HepG2 (cell line): ENCODE measurements at regions not wholly inside any gene's neighbourhood (a gene's known extent, or its start where the extent isn't known, plus 50 kb on each side); places are given as distances from the start of the nearest gene placed in this dataset.

Source experiments
- ATAC-seq: fragments of 200-7000 bp; cut with Tn5 transposase; 3 replicates; pipeline ENCODE4 v1.9.1; 2020; ENCODE audit warnings: mild to moderate bottlenecking, moderate library complexity
- BruUV-seq: library from RNA; stranded (reverse); fragments of 400-500 nt; replicated peaks from 2 replicates; lab custom pipeline; 2021; lab: Mats Ljungman, UMichigan
- CTCF ChIA-PET: fragments of 300-600 bp; formaldehyde crosslinking; extraction: SDS; loops from one replicate; lab custom pipeline; 2021; ENCODE audit warnings: low total read pairs, inconsistent platforms, low intra/inter-chr PET ratio; lab: Yijun Ruan, JAX
- POLR2A ChIA-PET: fragments of 350-600 bp; sonication (Branson Sonifier 250); formaldehyde crosslinking; loops from one replicate; lab custom pipeline; 2020; ENCODE audit warnings: antibody characterized with exemption, inconsistent platforms; lab: Yijun Ruan, JAX
- DNase-seq: peaks from one replicate; pipeline ENCODE4 v3.0.0-alpha.2; 2015; ENCODE audit warnings: low spot score
- FAIRE-seq: peaks from 3 replicates; lab custom pipeline; 2011; peaks lifted over from hg19 to GRCh38; lab: Jason Lieb, UNC
- H2AFZ ChIP-seq: one replicate; pipeline ENCODE4 v1.6.1; 2011; ENCODE audit warnings: low read length, inconsistent platforms
- H3K27ac ChIP-seq: fragments of 300-600 bp; 3 replicates; pipeline ENCODE4 v1.8.0; 2011; ENCODE audit warnings: mixed run types, mild to moderate bottlenecking, mixed read lengths, low read length, inconsistent platforms; ENCODE audit not compliant: insufficient read depth; ENCODE audit errors: extremely low read length
- H3K27me3 ChIP-seq, 2 experiments: fragments of 200-600 bp in 1 of 2; 2 replicates in 1 of 2; 3 replicates in 1 of 2; pipeline versions ENCODE4 v1.6.0 to v1.8.0; 2011; ENCODE audit warnings: low read length in 2 of 2, mild to moderate bottlenecking in 2 of 2, moderate library complexity in 2 of 2, inconsistent platforms in 1 of 2; ENCODE audit not compliant: insufficient read depth in 2 of 2, control insufficient read depth in 1 of 2
- H3K36me3 ChIP-seq, 2 experiments: fragments of 200-600 bp in 1 of 2; replicated peaks in 1 of 2; 2 replicates in 1 of 2; 3 replicates in 1 of 2; pipeline versions ENCODE4 v1.5.1 to v1.8.0; 2011; ENCODE audit warnings: low read length in 2 of 2, inconsistent platforms in 1 of 2; ENCODE audit not compliant: insufficient read depth in 2 of 2, control insufficient read depth in 1 of 2
- H3K4me1 ChIP-seq: 2 replicates; pipeline ENCODE4 v1.5.1; 2012; ENCODE audit warnings: low read length, inconsistent platforms; ENCODE audit not compliant: insufficient read depth
- H3K4me2 ChIP-seq: 2 replicates; pipeline ENCODE4 v1.6.0; 2011; ENCODE audit warnings: low read depth, low read length, inconsistent platforms
- H3K4me3 ChIP-seq, 3 experiments: fragments of 200-600 bp in 1 of 3; sonication (generic), shearing (Covaris generic) in 1 of 3; replicated peaks in 1 of 3; 2 replicates each; pipeline ENCODE4 v1.5.1; 2011 to 2016; ENCODE audit warnings: low read length in 3 of 3, inconsistent platforms in 2 of 3, low read depth in 2 of 3, mild to moderate bottlenecking in 2 of 3, control low read depth in 1 of 3, mixed read lengths in 1 of 3; ENCODE audit not compliant: insufficient read depth in 1 of 3
- H3K79me2 ChIP-seq: one replicate; pipeline ENCODE4 v1.6.1; 2011; ENCODE audit warnings: low read length, inconsistent platforms; ENCODE audit not compliant: insufficient read depth
- H3K9ac ChIP-seq: 2 replicates; pipeline ENCODE4 v1.6.0; 2011; ENCODE audit warnings: mild to moderate bottlenecking, low read depth, low read length, inconsistent platforms; ENCODE audit not compliant: insufficient read depth
- H3K9me3 ChIP-seq: 2 replicates; pipeline ENCODE4 v1.5.1; 2012; ENCODE audit warnings: mild to moderate bottlenecking, low read length
- H4K20me1 ChIP-seq: 2 replicates; pipeline ENCODE4 v1.6.0; 2011; ENCODE audit warnings: inconsistent platforms, mild to moderate bottlenecking, low read length, moderate library complexity; ENCODE audit not compliant: insufficient read depth
- CREM ChIP-seq, 2 experiments: sonication (generic) in 1 of 2; formaldehyde crosslinking in 1 of 2; IDR thresholded peaks; 2 replicates each; pipeline versions ENCODE4 v1.4.0 to v1.6.1; 2016 to 2020; ENCODE audit warnings: antibody characterized with exemption in 1 of 2, mild to moderate bottlenecking in 1 of 2, missing genetic modification reagents in 1 of 2
- GTF3A ChIP-seq: sonication (generic); formaldehyde crosslinking; conservative IDR thresholded peaks from 2 replicates; pipeline ENCODE4 v1.4.0; 2020; ENCODE audit warnings: mild to moderate bottlenecking, missing genetic modification reagents
- MAZ ChIP-seq, 2 experiments: sonication (generic) in 1 of 2; formaldehyde crosslinking in 1 of 2; IDR thresholded peaks; 2 replicates each; pipeline versions ENCODE4 v1.5.0 to v1.6.1; 2012 to 2020; ENCODE audit warnings: low read depth in 2 of 2, mild to moderate bottlenecking in 2 of 2, borderline replicate concordance in 1 of 2, improper control_type of control experiment in 1 of 2, low read length in 1 of 2, missing genetic modification reagents in 1 of 2, moderate library complexity in 1 of 2
- MEIS2 ChIP-seq: sonication (generic); formaldehyde crosslinking; IDR thresholded peaks from 2 replicates; pipeline ENCODE4 v1.9.0; 2021; ENCODE audit warnings: mild to moderate bottlenecking, missing genetic modification reagents
- NCOA5 ChIP-seq: sonication (generic); formaldehyde crosslinking; IDR thresholded peaks from 2 replicates; pipeline ENCODE4 v1.4.0; 2020; ENCODE audit warnings: missing genetic modification reagents
- PHF8 ChIP-seq: sonication (generic); formaldehyde crosslinking; IDR thresholded peaks from 2 replicates; pipeline ENCODE4 v1.5.0; 2020; ENCODE audit warnings: missing genetic modification reagents
- SOX5 ChIP-seq: IDR thresholded peaks from 2 replicates; pipeline ENCODE4 v1.6.1; 2016; ENCODE audit warnings: borderline replicate concordance
- TIGD3 ChIP-seq: sonication (generic); formaldehyde crosslinking; IDR thresholded peaks from 2 replicates; pipeline ENCODE4 v1.5.1; 2020; ENCODE audit warnings: mild to moderate bottlenecking, missing genetic modification reagents, borderline replicate concordance
- ZBTB38 ChIP-seq: sonication (generic); formaldehyde crosslinking; IDR thresholded peaks from 2 replicates; pipeline ENCODE4 v1.5.1; 2020; ENCODE audit warnings: mild to moderate bottlenecking, missing genetic modification reagents
- ZBTB39 ChIP-seq: sonication (generic); formaldehyde crosslinking; IDR thresholded peaks from 2 replicates; pipeline ENCODE4 v1.5.0; 2020; ENCODE audit warnings: missing genetic modification reagents
- ZC3H4 ChIP-seq: sonication (generic); formaldehyde crosslinking; IDR thresholded peaks from 2 replicates; pipeline ENCODE4 v1.4.0; 2020; ENCODE audit warnings: missing genetic modification reagents, borderline replicate concordance
- ZNF234 ChIP-seq: sonication (generic); formaldehyde crosslinking; conservative IDR thresholded peaks from 2 replicates; pipeline ENCODE4 v1.5.1; 2020; ENCODE audit warnings: mild to moderate bottlenecking, missing genetic modification reagents
- ZNF460 ChIP-seq: sonication (generic); formaldehyde crosslinking; IDR thresholded peaks from 2 replicates; pipeline ENCODE4 v1.5.1; 2020; ENCODE audit warnings: missing genetic modification reagents, mild to moderate bottlenecking, borderline replicate concordance
- WGBS: methylation state at CpG from one replicate; pipeline ENCODE4 v1.1.6; 2017; ENCODE audit warnings: low lambda C conversion rate; 5-methylcytosine and 5-hydroxymethylcytosine counted together
- in situ Hi-C: cut with HindIII; loops from 2 replicates; pipeline ENCODE4 v1.10.0; 2017; ENCODE audit warnings: low pct_unique_long_range_greater_than_20kb; ENCODE audit not compliant: extremely low pct_ligation_motif_present
- intact Hi-C: fragments of 100-400 bp; cut with micrococcal nuclease; formaldehyde crosslinking; loops from one replicate; pipeline ENCODE4 v1.10.0; 2022; ENCODE audit not compliant: unreplicated experiment
- TF ChIP-seq, protein P1 (sequence below): sonication (generic); formaldehyde crosslinking; conservative IDR thresholded peaks from 2 replicates; pipeline ENCODE4 v1.8.1; 2023; ENCODE audit warnings: missing genetic modification reagents

GRCh38 chr6:1538810-1539478, 70.8 kb upstream of the FOXC1 start:
- no peak for ATAC-seq
- no peak overlapping the region for H3K4me3 ChIP-seq
- intact Hi-C loops (no loop called here), in situ Hi-C loops (no loop called here)
- H3K9me3 ChIP-seq = no peaks in the 10 kb centered on the region
- H3K4me2 ChIP-seq = no peak overlapping the region
- ChIA-PET POLR2A (no interaction called here), CTCF (no interaction called here)
- peaks cover 13% of the 10 kb centered on the region for H3K4me1 ChIP-seq
- FAIRE-seq = no peak
- no peaks in the 10 kb centered on the region for H3K79me2 ChIP-seq
- DNase-seq = no peak
- peaks cover 0 to 11% of the 10 kb centered on the region in 2 experiments; a peak in 3 of 5 replicates for H3K27me3 ChIP-seq
- no peak overlapping the region for H3K27ac ChIP-seq
- no peak overlapping the region for H2AFZ ChIP-seq
- no peak overlapping the region for H3K9ac ChIP-seq
- no peak for TF ChIP-seq MAZ (IDR thresholded peaks at IDR 0.05; ENCODE audit: borderline replicate concordance, low read depth, low read length)
- TF ChIP-seq MAZ (CRISPR knock-in tag; IDR thresholded peaks at IDR 0.05; ENCODE audit: low read depth) = no peak
- no peak for TF ChIP-seq ZC3H4 (CRISPR knock-in tag)
- no peak for TF ChIP-seq MEIS2 (CRISPR knock-in tag)
- TF ChIP-seq TIGD3 = no peak
- no peak for TF ChIP-seq GTF3A
- TF ChIP-seq ZNF234 (CRISPR knock-in tag) = no peak
- TF ChIP-seq NCOA5 = no peak
- no peak for TF ChIP-seq ZNF460 (CRISPR knock-in tag)
- no peak for TF ChIP-seq ZBTB38 (CRISPR knock-in tag)
- TF ChIP-seq CREM (IDR thresholded peaks at IDR 0.05) = no peak
- TF ChIP-seq CREM (CRISPR knock-in tag; IDR thresholded peaks at IDR 0.05) = no peak
- no peak for TF ChIP-seq SOX5 (CRISPR knock-in tag)
- TF ChIP-seq, protein P1, sequence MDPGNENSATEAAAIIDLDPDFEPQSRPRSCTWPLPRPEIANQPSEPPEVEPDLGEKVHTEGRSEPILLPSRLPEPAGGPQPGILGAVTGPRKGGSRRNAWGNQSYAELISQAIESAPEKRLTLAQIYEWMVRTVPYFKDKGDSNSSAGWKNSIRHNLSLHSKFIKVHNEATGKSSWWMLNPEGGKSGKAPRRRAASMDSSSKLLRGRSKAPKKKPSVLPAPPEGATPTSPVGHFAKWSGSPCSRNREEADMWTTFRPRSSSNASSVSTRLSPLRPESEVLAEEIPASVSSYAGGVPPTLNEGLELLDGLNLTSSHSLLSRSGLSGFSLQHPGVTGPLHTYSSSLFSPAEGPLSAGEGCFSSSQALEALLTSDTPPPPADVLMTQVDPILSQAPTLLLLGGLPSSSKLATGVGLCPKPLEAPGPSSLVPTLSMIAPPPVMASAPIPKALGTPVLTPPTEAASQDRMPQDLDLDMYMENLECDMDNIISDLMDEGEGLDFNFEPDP (CRISPR knock-in tag) = no peak
- TF ChIP-seq ZBTB39 (CRISPR knock-in tag) = no peak
- no peak for TF ChIP-seq PHF8 (CRISPR knock-in tag)
- 58% methylated on average over 12 of the region's 16 CpGs for WGBS
- H3K36me3 ChIP-seq = no peaks in the 10 kb centered on the region
- no TSS peak for BruUV-seq
- no peaks in the 10 kb centered on the region for H4K20me1 ChIP-seq
